T-helper 2 cell (primary cell): ENCODE measurements at regions not wholly inside any gene's neighbourhood (a gene's known extent, or its start where the extent isn't known, plus 50 kb on each side); places are given as distances from the start of the nearest gene placed in this dataset.
"Not testable (repeated sequence)": the region's sequence is repeated elsewhere in the genome, so short reads cannot be mapped to it uniquely, and the experiment has no call there.

Experiments used
- DNase-seq, 5 experiments: peaks; one replicate each; pipeline versions ENCODE4 v3.0.0 to v3.0.0-alpha.2; 2012 to 2022

- no peak for DNase-seq
Observed at GRCh38 chr18:35827275-35827902, 145.1 kb upstream of the RMP24 start.

- no peak for DNase-seq
Observed at GRCh38 chr18:35827903-35828275, 144.6 kb upstream of the RMP24 start.

- no peak for DNase-seq
Observed at GRCh38 chr18:35828591-35828990, 143.9 kb upstream of the RMP24 start.

DNA sequence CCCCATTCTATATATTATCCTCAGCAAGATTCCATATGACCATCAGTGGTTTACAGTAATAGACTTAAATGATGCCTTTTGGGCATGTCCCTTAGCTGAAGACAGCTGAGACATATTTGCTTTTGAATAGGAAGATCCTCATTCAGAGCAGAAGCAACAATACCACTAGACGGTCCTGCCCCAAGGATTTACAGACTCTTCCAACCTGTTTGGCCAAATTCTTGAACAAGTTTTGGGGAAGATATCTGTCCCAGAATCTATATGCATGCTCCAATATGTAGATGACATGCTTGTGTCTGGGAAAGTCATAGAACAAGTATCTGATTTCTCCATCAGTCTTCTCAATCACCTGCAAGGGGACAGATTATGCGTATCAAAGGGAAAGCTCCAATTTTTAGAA lies 137.1 kb upstream of the RMP24 start:
- no peak for DNase-seq

DNA sequence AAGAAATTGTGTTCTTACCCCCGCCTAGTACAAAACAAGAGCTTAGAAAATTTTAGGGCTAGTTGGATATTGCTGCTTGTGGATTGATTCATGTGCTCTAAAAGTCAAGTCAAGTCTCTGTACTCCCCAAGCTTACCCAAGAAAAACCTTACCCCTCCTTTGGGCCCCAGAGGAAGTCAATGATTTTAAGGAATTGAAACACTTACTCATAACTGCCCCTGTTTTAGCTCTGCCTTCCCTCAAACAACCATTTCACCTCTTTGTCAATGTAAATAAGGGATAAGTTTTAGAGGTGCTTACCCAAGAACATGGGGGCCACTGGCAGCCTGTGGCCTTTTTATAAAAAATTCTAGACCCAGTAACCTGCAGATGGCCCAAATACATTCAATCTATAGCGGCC lies 136.6 kb upstream of the RMP24 start:
- no peak for DNase-seq

DNA sequence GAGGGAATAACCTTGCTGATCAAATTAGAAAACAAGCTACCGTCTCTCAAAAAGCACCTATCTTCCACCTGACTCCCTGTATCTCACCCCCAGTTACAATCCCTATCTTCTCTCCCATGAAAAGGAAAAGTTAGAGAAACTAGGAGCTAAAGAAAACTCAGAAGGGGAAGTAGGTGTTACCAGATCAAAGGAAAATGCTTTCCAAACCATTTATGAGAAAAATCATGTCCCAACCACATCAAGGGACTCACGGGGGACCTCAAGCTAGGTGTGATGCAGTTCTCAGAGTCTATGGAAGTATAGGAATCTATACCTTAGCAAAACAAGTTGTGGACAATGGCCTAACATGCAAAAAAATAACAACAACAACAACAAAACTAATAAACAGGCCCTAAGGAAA lies 135.5 kb upstream of the RMP24 start:
- DNase-seq = no peak

GRCh38 chr18:35837922-35838496 lies 134.5 kb upstream of the RMP24 start:
- DNase-seq = no peak

GRCh38 chr18:35841283-35841682 lies 131.2 kb upstream of the RMP24 start:
- no peak for DNase-seq

GRCh38 chr18:35842536-35842935 lies 129.9 kb upstream of the RMP24 start:
- DNase-seq = no peak

- not testable (repeated sequence) for DNase-seq
Observed at GRCh38 chr18:35848321-35848720, 124.2 kb upstream of the RMP24 start.

DNA sequence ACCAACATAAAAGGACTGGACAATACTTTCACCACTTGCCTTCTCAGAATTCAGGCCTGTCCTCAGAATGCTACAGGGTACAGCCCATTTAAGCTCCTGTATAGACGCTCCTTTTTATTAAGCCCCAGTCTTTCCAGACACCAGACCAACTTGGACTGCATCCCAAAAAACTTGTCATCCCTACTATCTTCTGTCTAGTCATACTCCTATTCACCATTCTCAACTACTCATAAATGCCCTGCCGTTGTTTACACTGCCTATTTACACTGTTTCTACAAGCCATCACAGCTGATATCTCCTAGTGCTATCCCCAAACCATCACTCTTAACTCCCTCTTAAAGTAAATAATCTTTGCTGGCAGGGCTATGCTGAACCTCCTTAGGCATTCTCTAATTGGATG lies 123.2 kb upstream of the RMP24 start:
- not testable (repeated sequence) for DNase-seq

- DNase-seq = no peak
Observed at GRCh38 chr18:35851286-35851970, 121.1 kb upstream of the RMP24 start.

DNA sequence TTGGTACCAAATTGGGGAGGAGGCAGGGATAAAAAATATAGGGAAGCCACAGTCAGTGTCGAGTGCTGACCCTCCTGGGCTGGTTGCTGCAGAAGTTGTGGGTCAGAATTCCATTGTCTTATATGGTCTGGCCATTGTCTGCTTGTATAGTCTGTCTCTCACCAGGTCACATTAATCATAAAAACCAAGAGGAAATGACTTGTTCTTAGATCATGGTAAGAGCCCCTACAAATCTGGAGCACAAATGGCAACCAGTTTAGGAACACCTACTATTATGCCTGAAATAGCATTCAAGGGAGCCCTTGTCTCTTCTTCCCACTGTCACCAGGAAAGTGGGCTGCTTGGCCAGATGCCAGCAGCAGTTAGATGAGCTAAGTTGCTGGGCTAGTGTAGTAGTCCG lies 119.7 kb upstream of the RMP24 start:
- no peak for DNase-seq

DNA sequence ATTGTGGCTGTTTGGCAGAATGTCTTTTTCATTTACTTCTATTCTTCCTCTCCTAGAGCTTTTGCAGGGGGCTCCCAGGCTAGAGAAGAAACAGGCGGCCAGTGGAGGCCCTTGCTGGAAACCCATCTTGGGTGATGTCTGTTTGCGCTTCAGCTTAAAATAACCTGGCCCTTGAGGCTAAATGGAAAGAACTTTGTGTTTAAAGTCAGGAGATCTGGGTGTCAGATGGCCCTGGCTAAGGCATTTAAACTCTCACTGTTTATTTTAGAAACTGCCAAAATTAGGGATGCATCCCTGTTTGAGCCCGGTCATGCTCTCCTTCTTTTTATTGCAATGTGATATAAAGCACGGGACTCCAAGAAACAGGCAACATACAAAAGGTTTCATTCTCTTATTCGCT lies 118.4 kb upstream of the RMP24 start:
- DNase-seq = no peak

DNA sequence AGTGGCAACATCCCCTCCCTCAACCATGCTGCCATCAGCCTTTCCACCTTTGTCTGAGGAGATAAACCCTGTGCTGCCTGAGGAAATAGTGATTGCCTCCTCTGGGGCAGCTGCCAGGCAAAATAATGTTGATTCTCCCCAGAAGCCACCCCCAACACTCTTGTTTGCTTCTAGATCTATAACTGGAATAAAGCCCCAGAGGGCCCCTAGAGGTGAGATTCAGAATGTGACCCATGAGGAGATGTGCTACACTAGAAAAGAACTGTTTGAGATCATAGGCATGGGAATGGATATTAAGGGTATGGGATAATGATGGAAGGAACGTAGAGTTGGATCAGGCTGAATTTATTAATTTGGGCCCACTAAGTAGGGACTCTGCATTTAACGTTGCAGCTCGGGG lies 116.3 kb upstream of the RMP24 start:
- DNase-seq = no peak

DNA sequence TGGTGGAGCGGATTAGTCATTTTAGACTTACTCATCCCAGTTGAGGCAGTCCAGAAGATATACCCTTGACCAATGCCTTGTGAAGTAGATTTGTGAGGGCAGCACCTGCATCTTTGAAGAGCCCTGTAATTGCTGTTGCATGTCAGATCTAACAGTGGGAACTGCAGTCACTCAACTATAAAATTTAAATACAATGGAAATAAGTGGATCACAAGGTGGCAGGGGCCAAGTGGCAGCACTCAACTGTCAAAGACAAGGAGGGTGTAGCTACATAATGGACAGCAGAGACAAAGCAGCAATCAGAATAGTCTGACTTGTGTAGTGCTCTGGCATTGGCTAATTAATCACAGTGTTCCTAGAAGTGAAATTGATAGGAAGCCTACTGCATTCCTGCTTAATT lies 115.8 kb upstream of the RMP24 start:
- DNase-seq = not testable (repeated sequence)

DNA sequence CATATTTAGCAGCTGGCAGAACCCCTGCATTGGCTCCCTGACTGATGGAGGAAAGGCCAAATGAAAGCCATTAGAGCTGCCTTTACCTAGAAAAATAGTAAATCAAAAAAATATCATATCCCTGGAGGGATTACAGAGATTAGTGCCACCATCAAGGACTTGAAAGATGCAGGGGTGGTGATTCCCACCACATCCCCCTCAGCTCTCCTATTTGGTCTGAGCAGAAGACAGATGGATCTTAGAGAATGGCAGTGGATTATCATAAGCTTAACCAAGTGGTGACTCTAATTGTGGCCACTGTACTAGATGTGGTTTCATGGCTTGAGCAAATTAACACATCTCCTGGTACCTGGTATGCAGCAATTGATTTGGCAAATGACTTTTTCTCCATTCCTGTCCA lies 114.9 kb upstream of the RMP24 start:
- DNase-seq = not testable (repeated sequence)

DNA sequence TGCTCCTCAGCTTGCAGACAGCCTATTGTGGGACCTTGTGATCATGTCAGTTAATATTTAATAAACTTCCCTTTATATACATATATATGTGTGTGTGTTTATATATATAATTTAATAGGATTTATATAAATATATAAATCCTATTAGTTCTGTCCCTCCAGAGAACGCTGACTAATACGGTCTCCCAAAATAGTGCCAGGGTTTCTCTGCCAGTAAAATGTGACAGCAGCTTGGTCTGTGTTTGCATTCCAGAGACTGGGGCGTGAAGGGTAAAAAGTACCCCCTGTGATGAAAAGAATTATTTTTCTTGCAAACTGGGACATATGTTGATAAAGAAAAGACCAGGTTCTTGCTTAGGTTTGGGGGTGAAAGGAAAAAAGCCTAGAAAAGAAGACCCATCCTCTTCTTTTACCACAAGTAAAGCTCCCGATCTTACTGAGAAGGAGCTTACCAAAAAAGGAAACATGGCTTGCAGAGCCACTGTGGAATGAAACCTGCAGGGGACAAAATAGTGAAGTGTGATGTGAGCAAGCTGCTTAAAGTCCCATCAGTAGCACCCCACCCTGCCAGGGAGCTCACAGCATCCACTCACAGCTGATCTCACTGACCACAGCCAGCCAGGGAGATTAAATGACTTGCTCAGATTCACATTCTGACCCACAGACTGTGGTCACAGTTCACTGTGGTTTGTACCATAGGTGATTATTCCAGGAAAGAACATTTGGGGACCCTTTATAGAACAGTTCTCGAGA lies 110.9 kb upstream of the RMP24 start:
- peak in 1 of 5 experiments; percentile 15 for DNase-seq

- DNase-seq = peak in 1 of 5 experiments; percentile 11
Observed at GRCh38 chr18:35862119-35862640, 110.3 kb upstream of the RMP24 start.

- DNase-seq = no peak
Observed at GRCh38 chr18:35864916-35865315, 107.6 kb upstream of the RMP24 start.

DNA sequence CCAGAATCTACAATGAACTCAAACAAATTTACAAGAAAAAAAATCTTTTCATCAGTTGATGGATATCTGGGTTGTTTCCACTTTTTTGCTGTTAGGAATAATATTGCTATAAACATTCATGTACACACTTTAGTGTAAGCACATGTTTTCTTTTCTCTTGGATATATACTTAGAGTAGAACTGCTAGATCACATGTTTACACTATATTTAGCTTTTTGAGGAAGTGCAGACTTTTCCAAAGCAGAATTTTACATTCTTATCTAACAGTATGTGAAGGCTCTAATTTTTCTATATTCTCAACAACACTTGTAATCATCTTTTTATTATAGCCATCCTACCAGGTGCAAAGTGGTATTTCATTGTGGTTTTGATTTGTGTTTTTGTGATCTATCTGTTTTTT lies 103.6 kb upstream of the RMP24 start:
- DNase-seq = no peak

DNA sequence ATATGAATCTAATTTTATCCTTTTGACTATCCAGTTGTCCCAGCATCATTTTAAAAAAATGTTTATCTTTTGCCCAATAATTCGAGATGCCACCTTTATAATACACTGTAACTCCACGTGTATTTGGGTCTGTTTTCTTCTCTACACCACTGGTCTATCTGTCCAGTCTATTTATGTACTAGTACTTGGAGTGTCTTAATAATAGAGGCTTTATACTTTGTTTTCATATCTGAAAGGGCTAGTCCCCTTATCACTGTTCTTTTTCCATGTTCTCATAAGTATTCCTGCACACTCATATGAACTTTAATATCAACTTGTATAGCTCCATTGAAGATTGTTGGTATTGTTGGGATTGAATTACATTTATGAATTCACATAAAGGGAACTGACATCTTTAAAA lies 101.1 kb upstream of the RMP24 start:
- DNase-seq = no peak

DNA sequence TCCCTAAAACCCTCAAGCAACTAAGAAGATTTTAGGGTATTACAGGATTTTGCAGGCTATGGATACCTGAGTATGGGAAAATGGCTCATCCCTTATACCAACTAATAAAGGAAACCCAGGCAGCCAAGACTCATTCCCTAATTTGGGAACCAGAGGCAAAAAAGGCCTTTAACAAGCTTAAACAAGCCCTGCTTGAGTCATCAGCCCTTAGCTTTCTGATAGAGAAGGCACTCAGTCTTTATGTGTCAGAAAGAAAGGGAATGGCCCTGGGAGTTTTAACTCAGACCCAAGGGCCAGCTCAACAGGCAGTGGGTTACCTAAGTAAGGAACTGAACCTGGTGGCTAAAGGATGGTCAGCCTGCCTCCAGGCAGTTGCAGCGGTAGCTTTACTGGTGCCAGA lies 96.9 kb upstream of the RMP24 start:
- DNase-seq = no peak

DNA sequence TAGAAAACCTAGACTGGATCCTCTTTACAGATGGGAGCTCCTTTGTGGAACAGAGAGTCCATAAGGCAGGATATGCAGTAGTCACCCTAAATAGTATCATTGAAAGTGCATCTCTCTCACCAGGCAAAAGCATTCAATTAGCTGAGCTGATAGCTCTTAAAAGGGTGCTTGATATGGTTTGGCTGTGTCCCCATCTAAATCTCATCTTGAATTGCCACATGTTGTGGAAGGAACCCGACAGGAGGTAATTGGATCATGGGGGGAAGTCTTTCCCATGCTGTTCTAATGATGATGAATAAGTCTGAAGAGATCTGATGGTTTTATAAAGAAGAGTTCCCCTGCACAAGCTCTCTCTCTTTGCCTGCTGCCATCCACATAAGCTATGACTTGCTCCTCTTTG lies 96.2 kb upstream of the RMP24 start:
- no peak for DNase-seq
